CD14-positive monocyte (primary cell): ENCODE measurements at regions not wholly inside any gene's neighbourhood (a gene's known extent, or its start where the extent isn't known, plus 50 kb on each side); places are given as distances from the start of the nearest gene placed in this dataset.

ENCODE experiments used
- DNase-seq, 3 donors: peaks; one replicate each; pipeline ENCODE4 v3.0.0-alpha.2; 2011 to 2022
- H2AFZ ChIP-seq: 2 replicates; pipeline ENCODE4 v1.6.0; 2012; ENCODE audit warnings: mild to moderate bottlenecking, low read depth, low read length, inconsistent platforms; ENCODE audit not compliant: insufficient read depth, poor library complexity, severe bottlenecking
- H3K27ac ChIP-seq, 2 donors: 1 replicate in 1 of 2; 2 replicates in 1 of 2; pipeline ENCODE4 v1.5.1; 2012 to 2013; ENCODE audit warnings: low read length in 2 of 2, control low read depth in 1 of 2, inconsistent platforms in 1 of 2, low read depth in 1 of 2, mild to moderate bottlenecking in 1 of 2
- H3K27me3 ChIP-seq, 2 donors: one replicate each; pipeline versions ENCODE4 v1.6.0 to v1.6.1; 2011 to 2013; ENCODE audit warnings: low read length in 2 of 2; ENCODE audit not compliant: control insufficient read depth in 2 of 2, insufficient read depth in 2 of 2
- H3K36me3 ChIP-seq, 2 donors: replicated peaks in 1 of 2; 1 replicate in 1 of 2; 2 replicates in 1 of 2; pipeline versions ENCODE4 v1.5.1 to v1.6.1; 2012 to 2013; ENCODE audit warnings: low read length in 2 of 2, control low read depth in 1 of 2, inconsistent platforms in 1 of 2, mild to moderate bottlenecking in 1 of 2; ENCODE audit not compliant: insufficient read depth in 2 of 2, control insufficient read depth in 1 of 2
- H3K4me1 ChIP-seq, 2 donors: 1 replicate in 1 of 2; 2 replicates in 1 of 2; pipeline versions ENCODE4 v1.5.1 to v1.6.1; 2012 to 2013; ENCODE audit warnings: low read length in 2 of 2, control low read depth in 1 of 2, inconsistent platforms in 1 of 2, mild to moderate bottlenecking in 1 of 2, moderate library complexity in 1 of 2; ENCODE audit not compliant: insufficient read depth in 2 of 2, control insufficient read depth in 1 of 2
- H3K4me2 ChIP-seq: replicated peaks from 2 replicates; pipeline ENCODE3; 2012; ENCODE audit warnings: low read length, moderate library complexity, mild to moderate bottlenecking; ENCODE audit not compliant: poor library complexity, severe bottlenecking; ENCODE audit errors: extremely low read depth
- H3K4me3 ChIP-seq, 3 experiments: fragments of 200-600 bp in 1 of 3; sonication (generic) in 1 of 3; replicated peaks in 1 of 3; 1 replicate in 2 of 3; 2 replicates in 1 of 3; pipeline ENCODE4 v1.5.1; 2011 to 2013; ENCODE audit warnings: low read length in 3 of 3, mild to moderate bottlenecking in 3 of 3, control low read depth in 2 of 3, low read depth in 2 of 3, inconsistent platforms in 1 of 3, moderate library complexity in 1 of 3
- H3K79me2 ChIP-seq: 2 replicates; pipeline ENCODE4 v1.6.0; 2012; ENCODE audit warnings: mild to moderate bottlenecking, control low read depth, inconsistent platforms, low read length, moderate library complexity; ENCODE audit not compliant: insufficient read depth
- H3K9ac ChIP-seq: 2 replicates; pipeline ENCODE4 v1.6.0; 2017; ENCODE audit warnings: low read length, mild to moderate bottlenecking; ENCODE audit not compliant: insufficient read depth, poor library complexity, severe bottlenecking
- H3K9me3 ChIP-seq, 2 donors: replicated peaks in 1 of 2; 1 replicate in 1 of 2; 2 replicates in 1 of 2; pipeline versions ENCODE4 v1.5.1 to v1.6.1; 2012 to 2013; ENCODE audit warnings: low read length in 2 of 2, control low read depth in 1 of 2; ENCODE audit not compliant: control insufficient read depth in 1 of 2, insufficient read depth in 1 of 2
- H4K20me1 ChIP-seq: 2 replicates; pipeline ENCODE4 v1.6.0; 2012; ENCODE audit warnings: mild to moderate bottlenecking, low read length, control low read depth, moderate library complexity; ENCODE audit not compliant: insufficient read depth
- H3K27ac Mint-ChIP-seq, 7 donors: one replicate each; pipeline ENCODE4 v1.8.0; 2020; ENCODE audit warnings: mild to moderate bottlenecking in 7 of 7, mixed read lengths in 7 of 7, moderate library complexity in 6 of 7, inconsistent platforms in 2 of 7
- H3K27me3 Mint-ChIP-seq, 3 donors: one replicate each; pipeline ENCODE4 v1.8.0; 2021 to 2022; ENCODE audit warnings: low read depth in 3 of 3, mild to moderate bottlenecking in 3 of 3, mixed read lengths in 3 of 3, moderate library complexity in 3 of 3, inconsistent platforms in 1 of 3
- H3K36me3 Mint-ChIP-seq, 2 donors: one replicate each; pipeline ENCODE4 v1.8.0; 2020; ENCODE audit warnings: mixed read lengths in 2 of 2, inconsistent platforms in 1 of 2, mild to moderate bottlenecking in 1 of 2
- H3K4me1 Mint-ChIP-seq: one replicate; pipeline ENCODE4 v1.8.0; 2020; ENCODE audit warnings: mild to moderate bottlenecking, mixed read lengths
- H3K4me3 Mint-ChIP-seq, 2 donors: one replicate each; pipeline ENCODE4 v1.8.0; 2020; ENCODE audit warnings: mild to moderate bottlenecking in 2 of 2, mixed read lengths in 2 of 2, moderate library complexity in 1 of 2
- H3K9me3 Mint-ChIP-seq, 7 donors: one replicate each; pipeline ENCODE4 v1.8.0; 2020 to 2022; ENCODE audit warnings: mixed read lengths in 7 of 7, mild to moderate bottlenecking in 6 of 7, moderate library complexity in 6 of 7, inconsistent platforms in 2 of 7
- CTCF ChIP-seq: fragments of 200-600 bp; IDR thresholded peaks from one replicate; pipeline ENCODE4 v1.8.0; 2022; ENCODE audit warnings: antibody characterized with exemption, mild to moderate bottlenecking
- WGBS: methylation state at CpG from one replicate; pipeline ENCODE4 v1.1.5; 2013; ENCODE audit warnings: missing lambda C conversion rate; ENCODE audit not compliant: insufficient coverage; 5-methylcytosine and 5-hydroxymethylcytosine counted together
- intact Hi-C, 2 donors: fragments of 100-400 bp; cut with micrococcal nuclease; formaldehyde crosslinking; loops; one replicate each; pipeline versions ENCODE4 v1.15.0 to v1.15.1; 2023

- Mint-ChIP-seq H3K27me3 (peaks cover 0 to 3% (median 0%) of the 10 kb centered on the region in 3 donors), H3K9me3 (peaks cover 0 to 7% (median 5%) of the 10 kb centered on the region in 7 donors), H3K4me3 (no peak overlapping the region), H3K27ac (peak overlapping the region in 1 of 7 donors; percentile 53), H3K36me3 (no peaks in the 10 kb centered on the region), H3K4me1 (no peaks in the 10 kb centered on the region)
- H3K4me3 ChIP-seq, result no peak overlapping the region
- no peak overlapping the region for H2AFZ ChIP-seq
- no peaks in the 10 kb centered on the region for H3K4me1 ChIP-seq
- no peak for TF ChIP-seq CTCF
- H4K20me1 ChIP-seq, result no peaks in the 10 kb centered on the region
- DNase-seq, result no peak
- H3K9me3 ChIP-seq, result no peaks in the 10 kb centered on the region
- no peak overlapping the region for H3K9ac ChIP-seq
- H3K36me3 ChIP-seq, result no peaks in the 10 kb centered on the region
- no peak overlapping the region for H3K4me2 ChIP-seq
- H3K27ac ChIP-seq, result no peak overlapping the region
- H3K79me2 ChIP-seq, result no peaks in the 10 kb centered on the region
- H3K27me3 ChIP-seq, result no peaks in the 10 kb centered on the region
- intact Hi-C loops, result no loop called here
These were observed 200.8 kb downstream of the PLK2 start for GRCh38 chr5:58258984-58259684.

GRCh38 chr5:58255970-58256369 lies 203.9 kb downstream of the PLK2 start:
- Histone ChIP-seq H3K27ac (no peak overlapping the region), H3K9ac (no peak overlapping the region), H4K20me1 (no peaks in the 10 kb centered on the region), H3K27me3 (no peaks in the 10 kb centered on the region), H3K4me1 (no peaks in the 10 kb centered on the region), H3K9me3 (no peaks in the 10 kb centered on the region), H3K4me2 (no peak overlapping the region), H2AFZ (no peak overlapping the region), H3K36me3 (no peaks in the 10 kb centered on the region), H3K79me2 (no peaks in the 10 kb centered on the region), H3K4me3 (no peak overlapping the region)
- H3K27me3 Mint-ChIP-seq, result peaks cover 0 to 3% (median 0%) of the 10 kb centered on the region in 3 donors
- no peak for DNase-seq
- intact Hi-C loops, result no loop called here
- no peak overlapping the region for H3K4me3 Mint-ChIP-seq
- WGBS, result no CpG with 5 or more reads among the region's 2 CpGs
- H3K27ac Mint-ChIP-seq, result no peak overlapping the region
- peaks cover 0 to 7% (median 5%) of the 10 kb centered on the region in 7 donors for H3K9me3 Mint-ChIP-seq
- no peak for TF ChIP-seq CTCF
- H3K36me3 Mint-ChIP-seq, result no peaks in the 10 kb centered on the region
- no peaks in the 10 kb centered on the region for H3K4me1 Mint-ChIP-seq
